Activated B cell treated with CpG ODN at 0.5 μM for 24 hours (primary cell): ENCODE measurements at regions not wholly inside any gene's neighbourhood (a gene's known extent, or its start where the extent isn't known, plus 50 kb on each side); places are given as distances from the start of the nearest gene placed in this dataset.

Experiments
- ATAC-seq: fragments of 200-7000 bp; cut with Tn5 transposase; one replicate; pipeline ENCODE4 v1.10.0; 2021; ENCODE audit warnings: low read depth, mild to moderate bottlenecking, moderate library complexity
- CTCF ChIA-PET: fragments of 350-600 bp; sonication (Branson Sonifier 250); formaldehyde crosslinking; loops from one replicate; lab custom pipeline; 2021; ENCODE audit warnings: antibody characterized with exemption; lab: Charles Lee
- POLR2A ChIA-PET: fragments of 350-600 bp; sonication (Branson Sonifier 250); formaldehyde crosslinking; loops from one replicate; lab custom pipeline; 2021; ENCODE audit warnings: antibody characterized with exemption; lab: Charles Lee
- DNase-seq: peaks from one replicate; pipeline ENCODE4 v3.0.0; 2022
- H3K27ac Mint-ChIP-seq: one replicate; pipeline ENCODE4 v1.8.0; 2020; ENCODE audit warnings: mixed read lengths
- H3K27me3 Mint-ChIP-seq: one replicate; pipeline ENCODE4 v1.8.0; 2021; ENCODE audit warnings: mixed read lengths
- H3K36me3 Mint-ChIP-seq: one replicate; pipeline ENCODE4 v1.8.0; 2021; ENCODE audit warnings: low read depth, mixed read lengths
- H3K4me1 Mint-ChIP-seq: one replicate; pipeline ENCODE4 v1.8.0; 2021; ENCODE audit warnings: mixed read lengths
- H3K4me3 Mint-ChIP-seq: one replicate; pipeline ENCODE4 v1.8.0; 2020; ENCODE audit warnings: mild to moderate bottlenecking, mixed read lengths
- H3K9me3 Mint-ChIP-seq: one replicate; pipeline ENCODE4 v1.8.0; 2020; ENCODE audit warnings: mixed read lengths
- CTCF ChIP-seq: fragments of 200-600 bp; IDR thresholded peaks from one replicate; pipeline ENCODE4 v1.8.0; 2022; ENCODE audit warnings: antibody characterized with exemption, mild to moderate bottlenecking
- intact Hi-C: fragments of 100-400 bp; cut with micrococcal nuclease; formaldehyde crosslinking; loops from one replicate; pipeline ENCODE4 v1.15.1; 2024

GRCh38 chrX:14079891-14080430 is 50.3 kb upstream of the GEMIN8 start:
- TF ChIP-seq CTCF, result no peak
- no peak overlapping the region for H3K27ac Mint-ChIP-seq
- no peak overlapping the region for H3K4me3 Mint-ChIP-seq
- H3K27me3 Mint-ChIP-seq, result no peaks in the 10 kb centered on the region
- ATAC-seq (no peak), DNase-seq (no peak)
- intact Hi-C loops, result no loop called here
- H3K9me3 Mint-ChIP-seq, result no peaks in the 10 kb centered on the region
- no peaks in the 10 kb centered on the region for H3K4me1 Mint-ChIP-seq
- no peaks in the 10 kb centered on the region for H3K36me3 Mint-ChIP-seq
- POLR2A ChIA-PET, result no interaction called here
- CTCF ChIA-PET, result no interaction called here
